ENCODE measurements at regions not wholly inside any gene's neighbourhood (a gene's known extent, or its start where the extent isn't known, plus 50 kb on each side); places are given as distances from the start of the nearest gene placed in this dataset.
"Not testable (repeated sequence)": the region's sequence is repeated elsewhere in the genome, so short reads cannot be mapped to it uniquely, and the experiment has no call there.

DNA sequence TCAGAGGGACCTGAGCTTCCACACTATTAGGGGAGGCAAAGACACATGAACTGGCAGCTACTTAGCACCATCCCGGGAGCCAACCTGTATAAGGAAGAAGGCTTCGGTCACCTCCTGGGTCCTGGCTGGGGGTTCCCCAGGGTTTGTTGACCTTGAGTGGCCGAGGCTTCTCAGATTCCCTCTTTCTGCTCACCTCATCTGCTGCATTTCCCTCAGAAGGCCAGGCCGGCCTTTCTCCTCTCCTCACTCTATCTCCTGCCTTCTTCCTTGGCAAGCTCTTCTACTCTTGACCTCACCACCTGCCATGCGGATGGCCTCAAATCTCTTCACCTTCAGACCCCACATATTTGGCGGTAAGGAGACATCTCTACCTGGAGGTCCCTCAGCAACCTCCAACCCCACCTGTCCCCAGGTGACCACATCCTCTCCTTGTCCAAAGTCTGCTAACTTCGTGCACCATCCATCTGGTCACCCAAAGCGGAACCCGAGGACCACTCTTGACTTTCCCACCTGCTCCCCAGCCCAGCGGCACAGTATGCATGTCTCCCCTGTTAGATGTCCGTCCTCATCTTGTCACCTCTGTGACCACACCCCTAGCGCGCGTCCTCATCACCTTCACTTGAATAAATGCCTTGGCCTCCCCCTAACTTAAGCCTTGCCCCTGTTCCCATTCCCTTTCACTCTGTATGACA is 133.8 kb upstream of the UNC5B start:
- H3K4me3 ChIP-seq: no peak overlapping the region
- no peak overlapping the region for H3K27ac ChIP-seq

DNA sequence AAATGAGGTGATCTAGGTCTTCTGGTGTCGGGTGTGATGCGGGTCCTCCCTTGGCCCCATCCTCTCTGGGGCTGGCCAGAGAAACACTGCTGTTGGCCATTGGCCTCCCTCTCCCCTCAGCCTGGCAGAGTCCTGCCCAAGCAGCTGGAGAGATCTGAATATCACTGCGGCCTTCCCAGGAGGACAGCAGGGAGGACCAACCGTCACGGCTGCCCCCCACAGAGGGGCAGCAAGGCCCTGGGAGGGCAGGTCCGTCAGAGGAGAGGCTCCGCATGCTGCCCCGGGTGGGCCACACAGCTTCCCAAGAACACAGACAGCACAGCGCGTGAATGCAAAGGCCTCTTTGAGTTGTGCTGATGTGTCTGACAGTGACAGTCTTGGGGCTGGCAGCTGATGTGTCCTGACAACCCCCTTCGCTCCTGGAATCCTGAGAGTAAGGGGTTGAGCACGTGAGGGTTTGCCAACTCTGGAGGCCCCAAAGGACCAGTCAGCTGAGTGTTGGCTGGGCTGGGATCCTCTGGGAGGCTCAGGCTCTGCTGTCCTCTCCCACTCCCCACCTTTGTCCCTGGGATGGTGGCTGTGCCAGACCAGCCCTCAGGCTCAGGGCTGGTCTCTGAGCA is 132.5 kb upstream of the UNC5B start:
- Histone ChIP-seq H3K4me3 (no peak overlapping the region), H3K27ac (no peak overlapping the region)

DNA sequence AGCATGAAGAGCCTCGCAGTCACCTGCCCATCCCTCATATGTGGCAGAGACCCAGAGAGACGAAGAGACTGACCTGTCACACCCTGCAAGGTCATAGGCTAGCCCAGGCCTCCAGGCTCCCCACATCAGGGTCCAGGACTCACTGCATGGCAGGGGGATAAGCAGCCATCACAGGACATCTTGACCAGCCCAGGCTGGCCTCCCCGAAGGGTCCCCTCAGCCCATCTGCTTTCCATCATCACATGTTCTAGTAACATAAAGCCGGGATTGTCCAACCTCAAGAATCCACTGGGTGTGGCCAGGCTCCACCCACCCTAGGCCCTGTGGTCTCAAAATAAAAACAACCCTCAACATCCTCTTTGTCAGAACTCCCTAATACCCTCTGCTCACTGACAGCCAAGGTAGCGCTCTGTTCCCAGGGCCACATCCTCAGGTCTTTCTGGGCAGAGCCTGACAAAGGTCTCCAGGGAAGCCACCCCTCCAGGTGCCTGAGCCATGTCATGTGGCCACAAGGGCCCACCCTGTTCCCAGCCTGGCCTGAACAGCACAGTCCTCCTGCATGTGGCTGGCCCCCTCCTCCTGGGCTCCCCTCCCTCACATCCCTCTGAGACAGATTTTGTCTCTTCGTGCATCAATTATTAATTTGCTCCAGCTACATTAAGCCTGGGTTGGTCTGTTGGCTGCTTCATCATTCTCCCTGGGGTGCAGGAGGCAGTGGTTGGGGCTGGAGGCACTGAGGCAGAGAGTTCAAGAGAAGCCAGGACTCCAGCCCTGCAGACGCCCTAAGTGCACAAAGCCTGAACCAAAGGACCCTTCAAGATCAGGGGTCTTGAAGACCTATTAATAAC is 131.8 kb upstream of the UNC5B start:
- Histone ChIP-seq H3K4me3 (no peak overlapping the region), H3K27ac (no peak overlapping the region)

DNA sequence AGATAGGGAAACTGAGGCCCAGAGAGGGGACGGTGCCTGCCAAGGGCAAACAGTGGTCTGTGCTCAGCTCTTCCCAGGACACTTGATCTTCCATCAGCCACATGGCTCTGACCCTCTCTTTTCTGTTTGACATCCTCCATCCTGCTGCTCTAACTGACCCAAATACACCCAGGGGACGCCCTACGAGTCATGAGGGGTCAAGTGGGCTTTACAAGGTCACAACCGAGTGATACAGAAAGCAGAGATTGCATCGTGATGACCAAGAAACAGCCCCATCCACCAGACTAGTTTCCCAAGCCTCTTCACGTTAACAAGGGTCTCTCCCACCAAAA is 131.2 kb upstream of the UNC5B start:
- no peak overlapping the region for H3K27ac ChIP-seq
- no peak overlapping the region for H3K4me3 ChIP-seq

DNA sequence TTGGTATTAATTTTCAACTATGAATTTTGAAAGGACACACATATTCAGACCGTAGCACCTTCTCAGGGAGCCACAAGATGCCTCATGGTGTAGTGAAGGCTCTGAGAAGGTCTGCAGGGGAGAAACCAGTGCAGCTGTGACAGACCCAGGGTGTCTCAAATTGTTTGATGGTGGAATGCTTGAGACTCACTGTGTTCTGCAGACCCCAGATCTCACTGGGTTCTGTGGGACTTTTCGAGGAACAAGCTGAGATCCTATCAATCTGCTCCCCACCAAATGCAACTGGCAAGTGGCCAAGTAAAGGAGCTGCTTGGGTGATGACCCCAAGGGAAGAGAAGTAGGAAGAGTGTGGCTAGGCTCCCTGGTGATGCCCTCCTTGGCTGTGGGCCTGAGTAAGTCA is 130.5 kb upstream of the UNC5B start:
- Histone ChIP-seq H3K27ac (no peak overlapping the region), H3K4me3 (no peak overlapping the region)

DNA sequence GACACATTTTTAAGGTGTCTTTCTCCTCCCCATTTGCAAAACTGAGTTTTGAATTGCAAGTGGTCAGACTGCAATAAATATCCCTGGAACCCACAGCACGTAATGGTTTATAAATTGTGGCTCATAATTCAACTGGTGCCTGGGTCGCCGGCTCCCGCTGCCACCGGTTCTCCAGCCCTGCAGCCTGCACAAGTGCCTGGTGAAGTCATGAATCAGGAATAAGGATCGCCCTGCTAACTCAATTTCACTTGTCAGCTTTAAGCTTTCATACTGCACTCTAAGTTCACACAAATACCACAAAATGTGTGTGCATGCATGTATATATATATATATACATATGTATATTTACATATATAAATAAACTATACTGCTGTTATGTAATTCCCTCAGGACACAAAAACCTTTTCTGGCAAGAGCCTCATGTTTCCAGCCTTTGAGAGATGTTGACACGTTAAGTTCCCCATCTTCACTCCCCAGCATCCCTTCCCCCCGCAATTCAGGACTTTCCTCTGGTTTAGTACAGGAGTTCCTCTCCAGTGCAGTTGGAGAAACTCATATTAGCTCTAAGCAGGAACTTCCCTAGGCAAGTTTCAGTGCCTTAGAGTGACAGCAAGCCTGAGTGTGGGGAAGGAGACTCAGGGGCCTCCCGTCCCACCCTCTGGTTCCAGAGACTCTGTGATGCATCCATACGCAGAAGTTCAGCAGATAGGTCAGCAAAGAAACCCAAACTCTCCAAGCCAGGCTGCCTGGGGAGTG is 129.2 kb upstream of the UNC5B start:
- Histone ChIP-seq H3K4me3 (no peak overlapping the region), H3K27ac (no peak overlapping the region)

DNA sequence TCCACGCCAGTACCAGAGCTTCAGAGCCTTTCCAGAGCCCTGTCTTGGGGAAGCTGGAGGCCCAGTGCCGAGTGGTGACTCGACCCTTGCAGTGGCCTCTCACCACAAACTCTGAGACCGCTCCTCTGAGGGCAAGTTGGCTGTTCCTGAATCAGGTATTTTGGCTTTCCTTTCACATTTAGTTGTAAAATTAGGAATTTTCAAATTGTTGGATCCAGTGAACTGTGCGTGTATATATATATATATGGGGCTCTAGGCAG is 128.7 kb upstream of the UNC5B start:
- Histone ChIP-seq H3K27ac (no peak overlapping the region), H3K4me3 (no peak overlapping the region)

DNA sequence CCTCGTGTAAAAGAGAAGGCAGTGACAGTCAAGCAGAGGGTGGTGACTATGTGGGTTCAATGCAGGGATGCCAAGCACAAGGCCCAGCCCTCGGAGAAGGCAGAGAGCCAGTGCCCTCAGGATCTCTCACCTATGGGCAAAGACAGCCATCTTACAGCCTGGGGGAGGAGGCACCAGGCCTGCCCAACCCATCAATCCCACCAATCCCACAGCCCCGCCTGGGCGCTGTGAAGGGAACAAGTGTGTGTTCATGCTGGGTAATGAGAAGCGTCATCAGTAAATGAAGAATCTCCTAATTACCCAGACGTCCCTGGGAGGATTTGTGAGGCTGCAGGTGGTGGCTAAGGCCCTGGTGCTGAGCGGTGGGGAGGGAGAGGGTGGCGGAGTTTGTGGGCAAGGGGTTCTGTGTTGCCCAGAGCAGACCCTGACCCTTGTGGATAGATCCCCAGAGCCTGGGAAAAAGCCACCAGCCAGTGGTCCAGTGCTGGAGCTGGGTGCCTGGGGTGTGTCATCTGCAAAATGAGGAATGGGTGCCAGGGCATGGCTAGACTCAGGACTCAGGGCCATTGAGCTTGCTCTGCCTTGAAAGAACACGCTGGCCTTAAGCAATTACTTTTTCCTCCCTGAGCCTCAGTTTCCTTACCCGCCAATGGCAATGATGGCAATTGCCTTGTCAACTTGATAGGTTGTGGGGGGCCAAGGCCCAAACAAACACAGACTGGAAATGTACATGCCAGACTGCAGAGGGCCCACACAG is 128.1 kb upstream of the UNC5B start:
- Histone ChIP-seq H3K4me3 (no peak overlapping the region), H3K27ac (no peak overlapping the region)

DNA sequence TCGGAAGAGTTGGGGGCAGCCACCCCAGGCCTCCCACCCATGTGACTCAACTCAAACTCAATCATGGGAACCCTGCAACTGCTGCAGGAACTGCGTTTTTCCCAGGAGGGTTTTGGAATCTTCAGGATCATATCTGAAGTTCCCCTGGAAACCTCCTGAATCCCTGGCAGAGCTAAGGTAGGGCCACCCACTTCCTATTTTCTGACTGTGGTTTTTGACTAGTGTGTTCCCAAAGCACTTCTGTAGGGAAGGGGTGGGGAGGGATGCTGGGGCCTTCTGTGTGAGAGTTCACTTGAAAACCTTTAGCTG is 127.6 kb upstream of the UNC5B start:
- H3K4me3 ChIP-seq: no peak overlapping the region
- no peak overlapping the region for H3K27ac ChIP-seq

DNA sequence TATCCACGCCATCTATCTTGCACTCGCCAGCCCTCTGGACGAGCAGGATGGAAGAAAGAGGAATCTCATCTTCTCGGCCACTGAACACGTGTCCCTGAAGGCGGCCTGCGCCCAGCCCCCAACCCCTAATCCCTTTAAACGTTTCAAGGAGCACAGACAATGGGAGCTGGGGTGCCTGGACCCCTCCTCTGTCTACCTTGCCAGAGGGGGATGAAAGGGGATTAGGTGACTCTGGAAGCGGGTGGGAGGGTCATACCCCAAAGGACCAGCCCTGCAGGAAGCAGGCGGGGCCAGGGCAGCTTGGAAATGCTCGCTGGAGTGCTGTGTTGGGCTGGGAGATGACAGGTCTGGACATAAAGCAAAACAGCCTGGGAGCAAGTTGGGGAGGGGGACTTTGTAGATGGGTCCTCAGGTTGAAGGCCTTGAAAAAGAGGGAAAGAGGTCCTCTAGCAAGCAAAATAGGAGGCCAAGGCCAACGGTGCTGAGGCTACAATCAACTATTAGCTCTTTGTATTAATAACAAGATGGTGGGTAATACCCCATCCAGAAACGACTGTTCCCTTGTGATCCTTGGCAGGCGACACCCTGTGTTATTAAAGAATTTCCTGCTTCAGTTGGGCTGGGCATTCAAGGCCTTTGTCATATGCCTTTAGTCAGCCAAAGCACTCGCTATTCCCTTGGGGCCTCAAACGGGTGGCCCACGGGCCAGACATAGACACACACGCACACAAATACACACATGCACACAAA is 126.5 kb upstream of the UNC5B start:
- no peak overlapping the region for H3K27ac ChIP-seq

DNA sequence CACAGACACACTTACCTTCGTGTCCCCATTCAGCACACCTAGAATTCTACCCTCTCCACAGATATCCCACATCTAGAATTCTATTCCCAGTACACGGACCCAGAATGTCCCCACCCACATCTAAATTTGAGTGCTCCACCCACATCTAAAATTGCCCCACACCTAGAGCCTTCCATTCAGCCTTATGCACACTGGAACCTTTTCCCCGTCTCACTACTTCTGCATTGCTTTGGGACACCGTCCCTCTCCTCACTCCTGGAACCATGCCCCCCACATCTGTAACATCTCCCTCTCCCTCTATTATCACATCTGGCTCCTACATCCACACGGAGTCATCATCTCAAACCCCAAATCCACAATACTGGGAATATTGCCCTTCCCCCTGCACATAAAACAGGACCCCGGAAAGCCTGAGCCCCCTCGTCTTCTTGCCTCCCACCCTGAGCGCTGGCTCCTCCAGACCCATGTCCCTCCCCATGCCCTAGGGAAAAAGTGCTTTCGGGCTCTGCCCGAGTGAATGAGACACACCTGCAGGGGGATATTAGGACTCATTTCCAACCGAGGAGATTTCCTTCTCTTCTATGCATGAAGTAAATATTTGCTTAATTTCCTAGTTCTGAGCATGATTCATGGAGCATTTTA is 125.8 kb upstream of the UNC5B start:
- H3K27ac ChIP-seq: no peak overlapping the region

More for the DNA sequence above, 126.5 kb upstream of the UNC5B start:
- H3K4me3 ChIP-seq: no peak overlapping the region

DNA sequence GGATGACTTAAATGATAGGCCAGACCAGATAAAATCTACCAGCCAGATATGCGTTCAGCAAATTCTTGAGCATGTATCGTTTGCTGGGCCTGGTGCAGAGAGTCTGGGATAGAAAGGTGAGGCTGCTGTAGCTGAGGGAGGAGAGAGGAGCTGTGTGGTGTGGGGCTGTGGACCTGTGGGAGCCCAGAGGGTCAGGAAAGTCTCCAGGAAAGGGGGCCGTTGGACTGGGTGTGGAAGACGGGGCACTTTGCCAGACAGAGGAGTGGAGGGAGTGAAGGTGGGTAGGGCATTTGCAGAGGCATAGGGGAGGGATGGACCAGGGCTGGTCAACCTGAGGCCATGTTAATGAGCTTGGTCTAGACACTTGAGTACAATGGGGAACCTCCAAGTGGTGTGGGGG is 124.7 kb upstream of the UNC5B start:
- Histone ChIP-seq H3K4me3 (no peak overlapping the region), H3K27ac (no peak overlapping the region)

More for the DNA sequence above, 125.8 kb upstream of the UNC5B start:
- H3K4me3 ChIP-seq: no peak overlapping the region

DNA sequence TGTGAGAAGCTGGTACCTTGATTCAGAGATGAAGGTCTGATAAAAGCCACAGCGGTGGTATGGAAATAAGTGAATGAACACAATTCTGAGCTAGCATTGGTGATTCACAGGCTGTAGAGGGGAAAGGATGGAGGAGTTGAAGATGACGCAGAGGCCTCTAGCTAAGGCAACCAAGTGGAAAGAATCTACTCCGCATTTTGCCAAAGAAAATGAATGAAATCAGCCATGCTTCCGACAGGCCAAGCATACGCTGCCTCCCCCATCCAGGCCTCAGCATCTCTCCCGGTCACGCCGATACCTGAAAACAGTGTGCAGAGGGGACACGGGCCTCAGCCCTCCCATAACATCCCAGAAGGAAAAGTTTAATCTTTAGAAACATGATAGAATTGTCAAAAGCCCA is 124.3 kb upstream of the UNC5B start:
- H3K27ac ChIP-seq: no peak overlapping the region
- no peak overlapping the region for H3K4me3 ChIP-seq

DNA sequence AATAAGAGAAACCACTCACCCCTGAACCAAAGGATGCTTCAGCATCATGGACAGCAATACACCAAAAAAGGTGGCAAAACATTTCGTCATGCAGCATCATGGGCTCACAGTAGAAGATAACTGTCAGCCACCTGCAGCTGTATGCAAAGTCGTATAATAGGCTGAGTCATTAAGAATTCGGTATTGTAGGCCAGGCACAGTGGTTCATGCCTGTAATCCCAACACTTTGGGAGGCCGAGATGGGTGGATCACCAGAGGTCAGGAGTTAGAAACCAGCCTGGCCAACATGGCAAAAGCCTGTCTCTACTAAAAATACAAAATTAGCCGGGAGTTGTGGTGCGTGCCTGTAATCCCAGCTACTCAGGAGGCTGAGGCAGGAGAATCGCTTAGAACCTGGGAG is 123.8 kb upstream of the UNC5B start:
- not testable (repeated sequence) for H3K4me3 ChIP-seq, H3K27ac ChIP-seq

DNA sequence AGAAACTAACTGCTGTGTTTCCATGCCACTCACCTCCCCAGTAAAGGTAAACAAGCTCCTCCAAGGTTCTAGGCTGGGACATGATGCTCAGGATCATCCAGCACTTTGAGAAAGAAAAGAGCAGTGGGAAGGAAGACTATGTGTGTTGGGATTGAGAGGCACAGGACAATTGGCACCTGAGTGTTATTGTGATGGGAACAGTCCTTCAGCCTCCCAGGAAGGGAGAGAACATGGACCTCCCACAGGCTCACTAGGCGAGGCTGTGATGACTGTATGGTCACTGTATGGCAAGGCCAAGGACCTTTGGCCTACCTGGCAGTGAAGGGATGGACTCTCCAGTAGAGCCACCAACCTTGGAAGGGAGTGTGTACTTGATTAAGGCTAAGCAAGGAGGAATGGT is 123.2 kb upstream of the UNC5B start:
- Histone ChIP-seq H3K4me3 (no peak overlapping the region), H3K27ac (no peak overlapping the region)

DNA sequence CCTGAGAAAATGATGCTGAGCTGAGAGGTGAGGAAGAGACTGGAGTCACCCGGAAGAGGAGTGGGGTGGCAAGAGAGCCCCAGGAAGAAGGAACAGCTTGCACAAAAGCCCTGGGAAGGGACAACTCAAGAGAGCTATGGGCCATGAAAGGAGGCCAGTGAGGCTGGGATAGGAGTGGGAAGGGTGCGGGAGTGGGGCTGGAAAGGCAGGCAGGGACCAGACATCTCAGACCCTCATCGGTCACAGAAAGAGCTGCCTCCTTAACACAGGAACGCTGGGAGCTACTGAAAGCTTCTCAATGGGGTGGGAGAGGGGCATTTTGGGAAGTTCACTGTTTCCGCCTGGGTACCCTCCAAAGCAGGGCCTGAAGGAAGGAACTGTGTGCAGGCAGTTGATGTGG is 122.0 kb upstream of the UNC5B start:
- Histone ChIP-seq H3K27ac (no peak overlapping the region), H3K4me3 (no peak overlapping the region)

DNA sequence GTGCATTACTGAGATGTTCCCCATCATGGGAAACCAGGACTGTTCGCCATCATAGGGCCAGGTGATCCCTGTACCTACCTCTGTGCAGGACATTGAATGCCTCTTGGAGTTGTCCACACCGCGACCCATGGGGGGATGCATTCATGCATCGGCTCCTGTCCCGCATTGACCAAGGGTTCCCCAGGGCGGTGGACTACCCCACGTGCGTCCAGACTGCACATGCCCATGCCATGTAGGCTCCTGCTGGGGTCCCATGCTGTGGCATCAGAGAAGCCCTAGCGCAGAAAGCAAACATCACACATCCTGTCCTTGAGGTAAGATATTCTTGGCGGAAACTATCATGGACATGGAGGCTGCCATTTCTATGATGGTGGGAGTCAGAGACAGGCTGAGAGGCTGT is 121.6 kb upstream of the UNC5B start:
- no peak overlapping the region for H3K27ac ChIP-seq
- no peak overlapping the region for H3K4me3 ChIP-seq

DNA sequence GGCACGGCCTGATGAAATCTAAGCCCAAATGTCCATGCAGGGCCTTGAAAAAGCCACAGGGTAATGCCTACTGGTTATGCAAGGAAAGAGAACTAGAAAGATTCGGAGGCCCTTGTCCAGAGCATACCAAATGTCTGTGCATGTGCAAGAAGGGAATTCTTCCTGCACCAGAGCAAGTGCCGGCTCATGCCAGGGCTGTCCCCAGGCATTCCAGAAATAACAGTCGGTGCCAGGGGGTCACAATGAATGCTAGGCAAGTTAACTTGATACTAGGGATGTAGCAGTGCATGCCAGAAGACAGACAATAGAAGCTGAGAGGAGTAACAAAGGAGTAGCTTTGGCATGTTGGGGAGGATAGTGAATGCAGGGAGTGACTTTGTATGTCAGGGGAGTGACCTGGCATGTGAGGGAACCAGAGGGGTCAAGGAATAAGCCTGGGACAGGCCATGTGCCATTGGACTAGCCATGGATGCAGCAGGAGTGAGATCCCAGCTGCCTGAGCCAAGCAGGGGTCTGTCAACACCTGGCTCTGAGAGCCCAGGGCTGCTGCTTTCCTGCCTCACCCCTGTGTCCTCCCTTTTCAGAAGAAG is 119.5 kb upstream of the UNC5B start:
- no peak overlapping the region for H3K4me3 ChIP-seq
- H3K27ac ChIP-seq: no peak overlapping the region

DNA sequence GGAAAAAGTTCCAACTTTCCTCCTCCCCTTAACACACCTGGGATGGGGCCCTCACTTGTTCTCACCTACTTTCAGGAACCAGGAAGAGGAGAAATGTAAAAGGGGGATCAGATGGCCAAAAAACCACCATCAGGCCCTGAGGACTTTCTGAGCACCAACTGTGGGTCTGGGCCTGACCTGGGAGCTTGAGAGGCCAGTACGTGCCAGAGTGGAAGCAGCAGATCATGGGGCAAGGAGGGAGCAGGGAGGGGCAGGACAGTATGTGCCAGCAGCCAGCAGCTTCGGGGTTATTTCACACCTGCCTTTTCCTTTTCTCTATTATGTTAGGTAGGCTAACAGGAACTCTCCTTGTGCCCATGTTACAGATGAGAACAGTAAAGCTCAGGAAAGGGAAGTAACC is 118.8 kb upstream of the UNC5B start:
- H3K4me3 ChIP-seq: no peak overlapping the region
- H3K27ac ChIP-seq: no peak overlapping the region
